ENCODE measurements at regions not wholly inside any gene's neighbourhood (a gene's known extent, or its start where the extent isn't known, plus 50 kb on each side); places are given as distances from the start of the nearest gene placed in this dataset.

- Histone ChIP-seq H3K36me3 (ENCODE audit: low read length) (no peaks in the 10 kb centered on the region), H3K9ac (ENCODE audit: low read length) (no peak overlapping the region), H3K9me2 (replicated peaks; ENCODE audit: insufficient read depth, low read length) (no peaks in the 10 kb centered on the region), H3K79me2 (ENCODE audit: insufficient read depth, low read length) (no peaks in the 10 kb centered on the region), H3K4me2 (ENCODE audit: low read depth, low read length, poor library complexity, severe bottlenecking) (no peak overlapping the region), H3K4me3 (ENCODE audit: insufficient read depth, low read length, poor library complexity, severe bottlenecking) (no peak overlapping the region), H3K27me3 (ENCODE audit: low read length) (no peaks in the 10 kb centered on the region), H3F3A (ENCODE audit: insufficient read depth) (no peaks in the 10 kb centered on the region), H3K27ac (ENCODE audit: low read depth, low read length) (no peak overlapping the region), H3K9me3 (ENCODE audit: insufficient read depth, low read length) (no peaks in the 10 kb centered on the region), H2AFZ (ENCODE audit: low read depth, low read length, severe bottlenecking) (no peak overlapping the region), H4K20me1 (ENCODE audit: low read depth, low read length) (no peaks in the 10 kb centered on the region)
- no peak for TF ChIP-seq EZH2phosphoT487 (conservative IDR thresholded peaks at IDR 0.05; ENCODE audit: low read length)
- TF ChIP-seq, protein P1, sequence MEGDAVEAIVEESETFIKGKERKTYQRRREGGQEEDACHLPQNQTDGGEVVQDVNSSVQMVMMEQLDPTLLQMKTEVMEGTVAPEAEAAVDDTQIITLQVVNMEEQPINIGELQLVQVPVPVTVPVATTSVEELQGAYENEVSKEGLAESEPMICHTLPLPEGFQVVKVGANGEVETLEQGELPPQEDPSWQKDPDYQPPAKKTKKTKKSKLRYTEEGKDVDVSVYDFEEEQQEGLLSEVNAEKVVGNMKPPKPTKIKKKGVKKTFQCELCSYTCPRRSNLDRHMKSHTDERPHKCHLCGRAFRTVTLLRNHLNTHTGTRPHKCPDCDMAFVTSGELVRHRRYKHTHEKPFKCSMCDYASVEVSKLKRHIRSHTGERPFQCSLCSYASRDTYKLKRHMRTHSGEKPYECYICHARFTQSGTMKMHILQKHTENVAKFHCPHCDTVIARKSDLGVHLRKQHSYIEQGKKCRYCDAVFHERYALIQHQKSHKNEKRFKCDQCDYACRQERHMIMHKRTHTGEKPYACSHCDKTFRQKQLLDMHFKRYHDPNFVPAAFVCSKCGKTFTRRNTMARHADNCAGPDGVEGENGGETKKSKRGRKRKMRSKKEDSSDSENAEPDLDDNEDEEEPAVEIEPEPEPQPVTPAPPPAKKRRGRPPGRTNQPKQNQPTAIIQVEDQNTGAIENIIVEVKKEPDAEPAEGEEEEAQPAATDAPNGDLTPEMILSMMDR (IDR thresholded peaks at IDR 0.05; ENCODE audit: insufficient read depth, low read length, poor library complexity, severe bottlenecking) = no peak
These were observed 213.1 kb upstream of the DYNLRB2 start for GRCh38 chr16:80327740-80328139.

- Histone ChIP-seq H3K9me3 (ENCODE audit: insufficient read depth, low read length) (no peaks in the 10 kb centered on the region), H3F3A (ENCODE audit: insufficient read depth) (no peaks in the 10 kb centered on the region), H3K9ac (ENCODE audit: low read length) (no peak overlapping the region), H3K27me3 (ENCODE audit: low read length) (no peaks in the 10 kb centered on the region), H3K36me3 (ENCODE audit: low read length) (no peaks in the 10 kb centered on the region), H2AFZ (ENCODE audit: low read depth, low read length, severe bottlenecking) (no peak overlapping the region), H3K9me2 (replicated peaks; ENCODE audit: insufficient read depth, low read length) (no peaks in the 10 kb centered on the region), H4K20me1 (ENCODE audit: low read depth, low read length) (no peaks in the 10 kb centered on the region), H3K27ac (ENCODE audit: low read depth, low read length) (no peak overlapping the region), H3K79me2 (ENCODE audit: insufficient read depth, low read length) (no peaks in the 10 kb centered on the region), H3K4me2 (ENCODE audit: low read depth, low read length, poor library complexity, severe bottlenecking) (no peak overlapping the region), H3K4me3 (ENCODE audit: insufficient read depth, low read length, poor library complexity, severe bottlenecking) (no peak overlapping the region)
- TF ChIP-seq, protein P1 (IDR thresholded peaks at IDR 0.05; ENCODE audit: insufficient read depth, low read length, poor library complexity, severe bottlenecking) = no peak
- no peak for TF ChIP-seq EZH2phosphoT487 (conservative IDR thresholded peaks at IDR 0.05; ENCODE audit: low read length)
These were observed 216.4 kb upstream of the DYNLRB2 start for GRCh38 chr16:80324371-80324770.

GRCh38 chr16:80323808-80324195 is 217.0 kb upstream of the DYNLRB2 start:
- Histone ChIP-seq H3K79me2 (ENCODE audit: insufficient read depth, low read length) (no peaks in the 10 kb centered on the region), H2AFZ (ENCODE audit: low read depth, low read length, severe bottlenecking) (no peak overlapping the region)

More at GRCh38 chr16:80323808-80324195, 217.0 kb upstream of the DYNLRB2 start:
- H3K4me3 ChIP-seq (ENCODE audit: insufficient read depth, low read length, poor library complexity, severe bottlenecking) = no peak overlapping the region
- H3K4me2 ChIP-seq (ENCODE audit: low read depth, low read length, poor library complexity, severe bottlenecking) = no peak overlapping the region
- H3K9me3 ChIP-seq (ENCODE audit: insufficient read depth, low read length) = no peaks in the 10 kb centered on the region
- no peaks in the 10 kb centered on the region for H3K36me3 ChIP-seq (ENCODE audit: low read length)
- H4K20me1 ChIP-seq (ENCODE audit: low read depth, low read length) = no peaks in the 10 kb centered on the region
- H3K27ac ChIP-seq (ENCODE audit: low read depth, low read length) = no peak overlapping the region
- H3K9me2 ChIP-seq (replicated peaks; ENCODE audit: insufficient read depth, low read length) = no peaks in the 10 kb centered on the region
- TF ChIP-seq EZH2phosphoT487 (conservative IDR thresholded peaks at IDR 0.05; ENCODE audit: low read length) = no peak
- TF ChIP-seq, protein P1 (IDR thresholded peaks at IDR 0.05; ENCODE audit: insufficient read depth, low read length, poor library complexity, severe bottlenecking) = no peak
- no peak overlapping the region for H3K9ac ChIP-seq (ENCODE audit: low read length)
- no peaks in the 10 kb centered on the region for H3F3A ChIP-seq (ENCODE audit: insufficient read depth)
- no peaks in the 10 kb centered on the region for H3K27me3 ChIP-seq (ENCODE audit: low read length)

Data from SU-DHL-6 (cell line).